Mesendoderm (in vitro differentiated cells): ENCODE measurements at regions not wholly inside any gene's neighbourhood (a gene's known extent, or its start where the extent isn't known, plus 50 kb on each side); places are given as distances from the start of the nearest gene placed in this dataset.

Experiments
- DNase-seq: peaks from one replicate; pipeline ENCODE4 v3.0.0; 2013
- H2AK5ac ChIP-seq: 2 replicates; pipeline ENCODE4 v1.6.1; 2013; ENCODE audit warnings: low read length, inconsistent platforms
- H2BK120ac ChIP-seq: 2 replicates; pipeline ENCODE4 v1.6.1; 2013; ENCODE audit warnings: low read depth, mild to moderate bottlenecking, low read length, moderate library complexity, mixed read lengths
- H2BK15ac ChIP-seq: replicated peaks from 2 replicates; pipeline ENCODE4 v1.6.1; 2013; ENCODE audit warnings: low read depth, mild to moderate bottlenecking, moderate library complexity
- H2BK5ac ChIP-seq: 2 replicates; pipeline ENCODE4 v1.6.1; 2013; ENCODE audit warnings: low read length, inconsistent platforms
- H3K18ac ChIP-seq: 2 replicates; pipeline ENCODE4 v1.6.1; 2013; ENCODE audit warnings: mild to moderate bottlenecking, low read length, mixed read lengths
- H3K23ac ChIP-seq: one replicate; pipeline ENCODE4 v1.6.1; 2013; ENCODE audit warnings: low read length
- H3K27ac ChIP-seq: 2 replicates; pipeline ENCODE4 v1.5.1; 2013; ENCODE audit warnings: low read depth, mild to moderate bottlenecking, inconsistent platforms, low read length, moderate library complexity
- H3K27me3 ChIP-seq: 2 replicates; pipeline ENCODE4 v1.6.1; 2013; ENCODE audit warnings: low read length, control low read depth, mild to moderate bottlenecking, inconsistent platforms; ENCODE audit not compliant: insufficient read depth, poor library complexity
- H3K36me3 ChIP-seq: 2 replicates; pipeline ENCODE4 v1.6.1; 2013; ENCODE audit warnings: low read length, inconsistent platforms; ENCODE audit not compliant: control insufficient read depth, insufficient read depth
- H3K4ac ChIP-seq: one replicate; pipeline ENCODE4 v1.6.1; 2013; ENCODE audit warnings: low read depth, mild to moderate bottlenecking, low read length, moderate library complexity
- H3K4me1 ChIP-seq: 2 replicates; pipeline ENCODE4 v1.6.1; 2013; ENCODE audit warnings: low read depth, low read length, inconsistent platforms; ENCODE audit not compliant: control insufficient read depth
- H3K4me2 ChIP-seq: 2 replicates; pipeline ENCODE4 v1.6.1; 2013; ENCODE audit warnings: low read length
- H3K4me3 ChIP-seq: 2 replicates; pipeline ENCODE4 v1.5.1; 2013; ENCODE audit warnings: mild to moderate bottlenecking, low read length
- H3K56ac ChIP-seq: one replicate; pipeline ENCODE4 v1.6.1; 2013; ENCODE audit warnings: low read length
- H3K79me1 ChIP-seq: 2 replicates; pipeline ENCODE4 v1.6.1; 2013; ENCODE audit warnings: low read length, inconsistent platforms
- H3K79me2 ChIP-seq: 2 replicates; pipeline ENCODE4 v1.6.1; 2013; ENCODE audit warnings: mild to moderate bottlenecking, low read length; ENCODE audit not compliant: control insufficient read depth, insufficient read depth
- H3K9ac ChIP-seq: 2 replicates; pipeline ENCODE4 v1.6.1; 2013; ENCODE audit warnings: low read length, inconsistent platforms
- H4K5ac ChIP-seq: one replicate; pipeline ENCODE4 v1.6.1; 2013; ENCODE audit warnings: low read length
- H4K8ac ChIP-seq: one replicate; pipeline ENCODE4 v1.6.1; 2013; ENCODE audit warnings: low read depth, mild to moderate bottlenecking, control low read depth, low read length, moderate library complexity
- WGBS: extraction: QIAGEN DNeasy Blood & Tissue Kit; methylation state at CpG from one replicate; pipeline ENCODE4 v1.1.7; 2013; ENCODE audit warnings: low lambda C conversion rate, missing lambda C conversion rate; ENCODE audit not compliant: insufficient coverage; ENCODE audit errors: extremely low coverage; 5-methylcytosine and 5-hydroxymethylcytosine counted together

GRCh38 chr4:124181039-124181438 is 531.5 kb downstream of the ANKRD50 start:
- Histone ChIP-seq H3K9ac (no peak overlapping the region), H2AK5ac (no peak overlapping the region), H2BK15ac (no peak overlapping the region), H3K79me1 (no peaks in the 10 kb centered on the region), H3K4me1 (no peaks in the 10 kb centered on the region), H3K27me3 (no peaks in the 10 kb centered on the region), H3K23ac (no peak overlapping the region), H3K56ac (no peak overlapping the region), H3K27ac (no peak overlapping the region), H2BK5ac (no peak overlapping the region), H4K5ac (no peak overlapping the region), H3K79me2 (no peaks in the 10 kb centered on the region), H2BK120ac (no peak overlapping the region), H3K36me3 (no peaks in the 10 kb centered on the region), H4K8ac (no peak overlapping the region), H3K4ac (no peak overlapping the region), H3K4me2 (no peak overlapping the region), H3K4me3 (no peak overlapping the region), H3K18ac (no peak overlapping the region)
- DNase-seq: no peak
- WGBS: no CpG with 5 or more reads among the region's 2 CpGs

GRCh38 chr4:124183231-124183630 is 529.3 kb downstream of the ANKRD50 start:
- Histone ChIP-seq H3K9ac (no peak overlapping the region), H3K4me2 (no peak overlapping the region), H4K5ac (no peak overlapping the region), H3K4me1 (no peaks in the 10 kb centered on the region), H3K4ac (no peak overlapping the region), H2BK15ac (no peak overlapping the region), H3K27ac (no peak overlapping the region), H3K4me3 (no peak overlapping the region), H3K79me2 (no peaks in the 10 kb centered on the region), H3K23ac (no peak overlapping the region), H3K18ac (no peak overlapping the region), H2AK5ac (no peak overlapping the region), H2BK120ac (no peak overlapping the region), H3K79me1 (no peaks in the 10 kb centered on the region), H3K36me3 (no peaks in the 10 kb centered on the region), H2BK5ac (no peak overlapping the region), H3K56ac (no peak overlapping the region), H3K27me3 (no peaks in the 10 kb centered on the region), H4K8ac (no peak overlapping the region)
- WGBS: no CpG with 5 or more reads among the region's 2 CpGs
- DNase-seq: no peak

- H2AK5ac ChIP-seq: no peak overlapping the region
- H3K27me3 ChIP-seq: no peaks in the 10 kb centered on the region
- no peak overlapping the region for H3K56ac ChIP-seq
- H4K5ac ChIP-seq: no peak overlapping the region
- no peak for DNase-seq
- no peak overlapping the region for H4K8ac ChIP-seq
- H2BK5ac ChIP-seq: no peak overlapping the region
- no peaks in the 10 kb centered on the region for H3K36me3 ChIP-seq
- no peaks in the 10 kb centered on the region for H3K4me1 ChIP-seq
- no peaks in the 10 kb centered on the region for H3K79me2 ChIP-seq
- H2BK120ac ChIP-seq: no peak overlapping the region
- no peak overlapping the region for H3K23ac ChIP-seq
- no peak overlapping the region for H3K4me2 ChIP-seq
- no peak overlapping the region for H2BK15ac ChIP-seq
- H3K4ac ChIP-seq: no peak overlapping the region
- no peak overlapping the region for H3K18ac ChIP-seq
- H3K4me3 ChIP-seq: no peak overlapping the region
- no peak overlapping the region for H3K9ac ChIP-seq
- no peaks in the 10 kb centered on the region for H3K79me1 ChIP-seq
- H3K27ac ChIP-seq: no peak overlapping the region
Measured at GRCh38 chr4:124183926-124184325, 528.6 kb downstream of the ANKRD50 start.

- Histone ChIP-seq H3K56ac (no peak overlapping the region), H2BK120ac (no peak overlapping the region), H2BK5ac (no peak overlapping the region), H4K8ac (no peak overlapping the region), H3K4me3 (no peak overlapping the region), H3K4me1 (no peaks in the 10 kb centered on the region), H3K4ac (no peak overlapping the region), H3K27me3 (no peaks in the 10 kb centered on the region), H2BK15ac (no peak overlapping the region), H3K36me3 (no peaks in the 10 kb centered on the region), H3K79me2 (no peaks in the 10 kb centered on the region), H4K5ac (no peak overlapping the region), H3K9ac (no peak overlapping the region), H3K23ac (no peak overlapping the region), H3K79me1 (no peaks in the 10 kb centered on the region), H3K27ac (no peak overlapping the region), H3K4me2 (no peak overlapping the region), H3K18ac (no peak overlapping the region), H2AK5ac (no peak overlapping the region)
- no CpG with 5 or more reads among the region's 1 CpG for WGBS
- DNase-seq: no peak
Measured at GRCh38 chr4:124184792-124185191, 527.7 kb downstream of the ANKRD50 start.

- Histone ChIP-seq H3K27ac (no peak overlapping the region), H3K4me1 (no peaks in the 10 kb centered on the region), H3K79me2 (no peaks in the 10 kb centered on the region), H4K8ac (no peak overlapping the region), H2BK120ac (no peak overlapping the region), H3K9ac (no peak overlapping the region), H4K5ac (no peak overlapping the region), H3K36me3 (no peaks in the 10 kb centered on the region), H3K4ac (no peak overlapping the region), H3K79me1 (no peaks in the 10 kb centered on the region), H2BK5ac (no peak overlapping the region), H3K23ac (no peak overlapping the region), H2BK15ac (no peak overlapping the region), H3K18ac (no peak overlapping the region), H3K27me3 (no peaks in the 10 kb centered on the region), H2AK5ac (no peak overlapping the region), H3K4me3 (no peak overlapping the region), H3K56ac (no peak overlapping the region), H3K4me2 (no peak overlapping the region)
- WGBS: no CpG with 5 or more reads among the region's 2 CpGs
- no peak for DNase-seq
Measured at GRCh38 chr4:124188595-124188994, 523.9 kb downstream of the ANKRD50 start.

GRCh38 chr4:124189545-124189944 is 523.0 kb downstream of the ANKRD50 start:
- H3K18ac ChIP-seq: no peak overlapping the region
- H3K79me2 ChIP-seq: no peaks in the 10 kb centered on the region
- H3K79me1 ChIP-seq: no peaks in the 10 kb centered on the region
- DNase-seq: no peak
- no CpG with 5 or more reads among the region's 1 CpG for WGBS
- no peaks in the 10 kb centered on the region for H3K27me3 ChIP-seq
- H3K36me3 ChIP-seq: no peaks in the 10 kb centered on the region
- H3K27ac ChIP-seq: no peak overlapping the region
- no peak overlapping the region for H2BK15ac ChIP-seq
- no peak overlapping the region for H3K4me2 ChIP-seq
- H2BK120ac ChIP-seq: no peak overlapping the region
- no peak overlapping the region for H4K8ac ChIP-seq
- no peak overlapping the region for H3K23ac ChIP-seq
- no peak overlapping the region for H2AK5ac ChIP-seq
- no peak overlapping the region for H3K56ac ChIP-seq
- H2BK5ac ChIP-seq: no peak overlapping the region
- H4K5ac ChIP-seq: no peak overlapping the region
- H3K4me3 ChIP-seq: no peak overlapping the region
- no peaks in the 10 kb centered on the region for H3K4me1 ChIP-seq
- H3K4ac ChIP-seq: no peak overlapping the region
- no peak overlapping the region for H3K9ac ChIP-seq
